GM20000 (cell line): ENCODE measurements at regions not wholly inside any gene's neighbourhood (a gene's known extent, or its start where the extent isn't known, plus 50 kb on each side); places are given as distances from the start of the nearest gene placed in this dataset.

Experiments
- DNase-seq: peaks from one replicate; pipeline ENCODE4 v3.0.0; 2012; ENCODE audit warnings: low spot score
- TF ChIP-seq, protein P1 (sequence below): IDR thresholded peaks from 2 replicates; pipeline ENCODE4 v1.5.1; 2012; ENCODE audit warnings: mild to moderate bottlenecking, control low read depth; ENCODE audit errors: extremely low read depth, missing control alignments

- no peak for DNase-seq
- TF ChIP-seq, protein P1, sequence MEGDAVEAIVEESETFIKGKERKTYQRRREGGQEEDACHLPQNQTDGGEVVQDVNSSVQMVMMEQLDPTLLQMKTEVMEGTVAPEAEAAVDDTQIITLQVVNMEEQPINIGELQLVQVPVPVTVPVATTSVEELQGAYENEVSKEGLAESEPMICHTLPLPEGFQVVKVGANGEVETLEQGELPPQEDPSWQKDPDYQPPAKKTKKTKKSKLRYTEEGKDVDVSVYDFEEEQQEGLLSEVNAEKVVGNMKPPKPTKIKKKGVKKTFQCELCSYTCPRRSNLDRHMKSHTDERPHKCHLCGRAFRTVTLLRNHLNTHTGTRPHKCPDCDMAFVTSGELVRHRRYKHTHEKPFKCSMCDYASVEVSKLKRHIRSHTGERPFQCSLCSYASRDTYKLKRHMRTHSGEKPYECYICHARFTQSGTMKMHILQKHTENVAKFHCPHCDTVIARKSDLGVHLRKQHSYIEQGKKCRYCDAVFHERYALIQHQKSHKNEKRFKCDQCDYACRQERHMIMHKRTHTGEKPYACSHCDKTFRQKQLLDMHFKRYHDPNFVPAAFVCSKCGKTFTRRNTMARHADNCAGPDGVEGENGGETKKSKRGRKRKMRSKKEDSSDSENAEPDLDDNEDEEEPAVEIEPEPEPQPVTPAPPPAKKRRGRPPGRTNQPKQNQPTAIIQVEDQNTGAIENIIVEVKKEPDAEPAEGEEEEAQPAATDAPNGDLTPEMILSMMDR: no peak
Measured at GRCh38 chr16:62450291-62450690, 414.1 kb upstream of the CDH8 start.

DNA sequence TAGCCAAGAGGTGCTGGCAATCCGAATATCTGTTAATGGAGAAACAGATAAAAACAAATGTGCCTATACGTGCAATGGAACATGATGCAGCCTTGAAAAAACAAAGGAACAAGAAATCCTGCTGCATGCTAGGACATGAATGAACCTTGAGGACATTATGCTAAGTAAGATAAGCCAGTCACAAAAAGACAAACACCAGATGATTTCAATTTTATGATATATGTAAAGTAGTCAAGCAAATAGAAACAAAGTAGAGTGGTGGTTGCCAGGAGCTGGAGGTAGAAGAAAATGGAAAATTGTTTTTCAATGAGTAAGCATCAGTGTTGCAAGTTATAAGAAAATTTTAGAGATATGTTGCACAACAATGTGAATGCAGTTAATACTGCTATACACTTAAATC lies 409.7 kb upstream of the CDH8 start:
- DNase-seq: no peak

DNA sequence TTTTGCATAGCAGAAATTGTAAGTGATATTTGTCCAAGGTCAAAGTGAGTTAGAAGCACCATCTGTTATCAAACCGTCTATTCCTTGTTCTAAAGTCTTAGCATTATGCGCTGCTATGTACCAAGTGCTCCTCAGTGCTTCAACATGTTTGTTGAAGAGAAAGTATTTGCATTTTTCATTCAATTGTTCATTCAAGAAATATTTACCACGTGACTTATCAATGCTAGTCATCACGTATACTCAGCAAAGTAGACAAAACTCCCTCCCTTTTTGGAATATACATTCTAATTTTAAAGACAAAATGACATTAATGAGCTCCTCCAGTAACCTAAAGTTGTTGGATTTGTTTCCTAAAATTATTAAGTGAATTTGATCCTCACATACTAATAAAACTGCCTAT lies 388.0 kb upstream of the CDH8 start:
- TF ChIP-seq, protein P1: no peak
- DNase-seq: no peak

More for the DNA sequence above, 409.7 kb upstream of the CDH8 start:
- TF ChIP-seq, protein P1: no peak

GRCh38 chr16:62408760-62409159 lies 372.5 kb upstream of the CDH8 start:
- no peak for DNase-seq
- TF ChIP-seq, protein P1: no peak

- TF ChIP-seq, protein P1: no peak
- no peak for DNase-seq
Measured at GRCh38 chr16:62406387-62406786, 370.1 kb upstream of the CDH8 start.

DNA sequence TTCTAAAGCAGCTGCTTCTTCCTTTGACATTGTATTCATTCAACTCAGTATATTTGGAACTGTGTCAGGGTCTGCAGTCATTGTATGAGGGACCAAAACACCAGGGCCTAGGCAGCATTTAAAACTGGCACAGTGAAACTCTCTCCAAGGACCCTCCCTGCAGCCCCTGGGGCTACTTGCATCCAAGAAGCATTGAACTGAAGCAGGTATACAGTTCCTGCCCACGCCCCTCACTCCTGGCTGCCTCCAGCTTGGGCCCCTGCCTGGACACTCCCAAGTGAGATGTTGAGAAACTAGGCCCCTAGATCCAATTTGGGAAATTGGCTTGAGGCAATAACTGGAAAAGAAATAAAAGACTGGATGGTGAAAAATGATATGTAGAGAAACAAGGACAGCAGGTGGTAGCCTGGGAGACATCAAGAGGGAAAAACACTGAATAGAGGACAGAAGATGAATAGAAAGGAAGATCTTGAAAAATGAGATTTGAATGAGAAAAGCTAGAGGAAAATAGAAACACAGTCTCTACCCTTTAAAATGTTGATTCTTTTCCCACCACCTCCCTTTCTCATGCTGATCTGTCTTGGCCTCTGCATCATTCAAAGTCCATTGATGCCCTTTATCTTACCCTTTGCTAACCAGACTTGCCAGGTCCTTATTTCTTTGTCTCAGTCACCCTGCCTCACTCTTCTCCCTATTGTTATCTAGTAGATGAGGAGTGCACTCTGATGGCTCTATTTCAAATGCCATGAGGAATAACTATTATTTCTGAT lies 368.8 kb upstream of the CDH8 start:
- TF ChIP-seq, protein P1: no peak
- DNase-seq: no peak

DNA sequence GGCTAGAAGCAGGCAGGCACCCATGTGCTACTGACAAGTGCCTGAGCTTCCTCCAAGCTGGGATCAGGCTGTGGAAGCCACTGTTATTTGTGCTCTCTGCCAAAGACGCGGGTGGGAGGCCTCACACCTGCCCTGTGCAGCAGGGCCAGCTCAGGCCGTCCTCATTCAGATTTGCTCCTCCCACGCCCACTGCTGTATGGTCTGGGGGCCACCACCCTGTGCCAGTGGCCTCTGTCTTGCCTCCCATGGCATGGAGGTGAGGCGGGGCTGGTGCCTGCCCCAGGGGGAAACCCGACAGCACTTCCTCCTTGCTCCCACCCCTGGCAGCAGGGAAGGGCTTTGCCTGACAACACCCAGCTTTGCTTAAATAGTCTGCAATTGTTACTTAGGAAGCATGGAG lies 356.5 kb upstream of the CDH8 start:
- TF ChIP-seq, protein P1: no peak
- no peak for DNase-seq
